ENCODE measurements at regions not wholly inside any gene's neighbourhood (a gene's known extent, or its start where the extent isn't known, plus 50 kb on each side); places are given as distances from the start of the nearest gene placed in this dataset.

GRCh38 chr6:99030915-99031314 is 83.2 kb upstream of the FBXL4 start:
- intact Hi-C loops (cut with micrococcal nuclease): no loop called here
- Histone ChIP-seq H3K27ac (ENCODE audit: low read depth, low read length) (no peak overlapping the region), H3K36me3 (ENCODE audit: control insufficient read depth in 1 of 2, insufficient read depth in 2 of 2, low read length in 2 of 2) (no peaks in the 10 kb centered on the region), H3K27me3 (ENCODE audit: insufficient read depth, low read length) (peaks cover 45% of the 10 kb centered on the region), H3K9ac (ENCODE audit: low read length) (no peak overlapping the region), H3K9me2 (ENCODE audit: insufficient read depth) (no peaks in the 10 kb centered on the region), H3K4me1 (ENCODE audit: control insufficient read depth in 1 of 2, insufficient read depth in 2 of 2, low read length in 2 of 2) (no peaks in the 10 kb centered on the region), H3K79me2 (ENCODE audit: insufficient read depth, low read length) (no peaks in the 10 kb centered on the region), H4K20me1 (ENCODE audit: insufficient read depth) (no peaks in the 10 kb centered on the region; the same call in 1 of the 2 replicates), H3K4me2 (ENCODE audit: low read length) (no peak overlapping the region), H3K4me3 (replicated peaks in 1 of 2; ENCODE audit: low read depth in 1 of 2, low read length in 2 of 2) (no peak overlapping the region), H3K9me3 (ENCODE audit: control insufficient read depth in 1 of 2, insufficient read depth in 1 of 2, low read depth in 1 of 2, low read length in 2 of 2) (no peaks in the 10 kb centered on the region; a peak in 1 of 4 replicates), H2AFZ (ENCODE audit: low read depth, low read length, poor library complexity, severe bottlenecking) (no peak overlapping the region)
- CTCF ChIA-PET: no interaction called here
- RAD21 ChIA-PET (ENCODE audit: low non-redundant PET in 1 of 2, low total read pairs in 2 of 2, uncharacterized antibody in 2 of 2, unreplicated experiment in 2 of 2): no interaction called here
- BruUV-seq (replicated peaks): no TSS peak
- no peak for TF ChIP-seq EGR1 (IDR thresholded peaks at IDR 0.05; ENCODE audit: low read depth)
- no peak for TF ChIP-seq SIN3A (IDR thresholded peaks at IDR 0.05; ENCODE audit: low read depth)
- no peak for TF ChIP-seq POLR2A (IDR thresholded peaks at IDR 0.05; ENCODE audit: borderline replicate concordance, extremely low read depth, insufficient read depth, insufficient read length)
- no peak for TF ChIP-seq ATF3 (IDR thresholded peaks at IDR 0.05)
- TF ChIP-seq ZFX (IDR thresholded peaks at IDR 0.05): no peak
- no peak for TF ChIP-seq EZH2phosphoT487 (IDR thresholded peaks at IDR 0.05; ENCODE audit: borderline replicate concordance)
- no peak for TF ChIP-seq JUND (IDR thresholded peaks at IDR 0.05)
- no peak for TF ChIP-seq EZH2 (IDR thresholded peaks at IDR 0.05)
- TF ChIP-seq SP1 (IDR thresholded peaks at IDR 0.05; ENCODE audit: low read depth): no peak
- no peak for TF ChIP-seq CTCF (IDR thresholded peaks at IDR 0.05 in 2 of 3, conservative IDR thresholded peaks at IDR 0.05 in 1 of 3; ENCODE audit: borderline replicate concordance in 1 of 3, insufficient read depth in 1 of 3, low read depth in 2 of 3, low read length in 2 of 3)
- TF ChIP-seq RAD21 (IDR thresholded peaks at IDR 0.05; ENCODE audit: low read depth): no peak
- DNase-seq (ENCODE audit: low read depth, low spot score) (no peak), ATAC-seq (no peak)
- POLR2A ChIA-PET: no interaction called here

Data from HCT116 (cell line).